Sigmoid colon (tissue), 6 donors: ENCODE measurements at regions not wholly inside any gene's neighbourhood (a gene's known extent, or its start where the extent isn't known, plus 50 kb on each side); places are given as distances from the start of the nearest gene placed in this dataset.

Experiments used
- DNase-seq: peaks from one replicate; pipeline ENCODE4 v3.0.0-alpha.2; 2019
- H3K27ac ChIP-seq, 4 donors: fragments of 200-600 bp; sonication (generic); one replicate each; pipeline ENCODE4 v1.5.1; 2016 to 2019; ENCODE audit warnings: mild to moderate bottlenecking in 1 of 4
- H3K27me3 ChIP-seq, 3 donors: fragments of 200-600 bp; sonication (generic); one replicate each; pipeline ENCODE4 v1.5.1; 2019; ENCODE audit warnings: mild to moderate bottlenecking in 1 of 3
- H3K36me3 ChIP-seq, 4 donors: fragments of 200-600 bp; sonication (generic); one replicate each; pipeline ENCODE4 v1.5.1; 2016 to 2019
- H3K4me1 ChIP-seq, 4 donors: fragments of 200-600 bp; sonication (generic); one replicate each; pipeline ENCODE4 v1.5.1; 2017 to 2019
- H3K4me3 ChIP-seq, 4 donors: fragments of 200-600 bp; sonication (generic); one replicate each; pipeline ENCODE4 v1.5.1; 2017 to 2019; ENCODE audit warnings: mild to moderate bottlenecking in 2 of 4, moderate library complexity in 1 of 4
- H3K9me3 ChIP-seq, 4 donors: fragments of 200-600 bp in 3 of 4; sonication (generic) in 3 of 4; one replicate each; pipeline versions ENCODE4 v1.5.1 to v1.6.1; 2013 to 2019
- CTCF ChIP-seq, 4 experiments: fragments of 450-650 bp in 3 of 4; fragments of 200-600 bp in 1 of 4; IDR thresholded peaks; one replicate each; pipeline ENCODE4 v1.5.1; 2016 to 2019; ENCODE audit warnings: antibody characterized with exemption in 4 of 4, mild to moderate bottlenecking in 3 of 4, moderate library complexity in 2 of 4
- EP300 ChIP-seq, 4 donors: sonication (generic); formaldehyde crosslinking; IDR thresholded peaks; one replicate each; pipeline ENCODE4 v1.6.1; 2017; ENCODE audit warnings: antibody characterized with exemption in 4 of 4
- POLR2A ChIP-seq, 2 donors: fragments of 450-650 bp; IDR thresholded peaks; one replicate each; pipeline ENCODE4 v1.6.1; 2016; ENCODE audit warnings: antibody characterized with exemption in 2 of 2, mild to moderate bottlenecking in 2 of 2, moderate library complexity in 2 of 2
- POLR2AphosphoS5 ChIP-seq, 4 donors: sonication (generic); formaldehyde crosslinking; IDR thresholded peaks; one replicate each; pipeline ENCODE4 v1.6.1; 2017; ENCODE audit warnings: antibody characterized with exemption in 4 of 4
- WGBS, 2 donors: extraction: QIAGEN DNeasy Blood & Tissue Kit; methylation state at CpG; one replicate each; pipeline ENCODE4 v1.1.7; 2013; 5-methylcytosine and 5-hydroxymethylcytosine counted together
- intact Hi-C: fragments of 100-400 bp; cut with DNase I; formaldehyde crosslinking; loops from one replicate; pipeline ENCODE4 v1.15.1; 2023
- donor health status: healthy with polysubstance abuse.
- donor health status: healthy.

GRCh38 chr20:60641879-60642447, 610.1 kb upstream of the CDH4 start:
- Histone ChIP-seq H3K4me3 (no peak overlapping the region), H3K27me3 (no peaks in the 10 kb centered on the region), H3K9me3 (peaks cover 0 to 3% (median 0%) of the 10 kb centered on the region in 4 donors), H3K36me3 (no peaks in the 10 kb centered on the region), H3K27ac (no peak overlapping the region), H3K4me1 (no peaks in the 10 kb centered on the region)
- WGBS, 2 donors = 82 to 86% methylated on average over 8 of the region's 8 CpGs
- no peak for DNase-seq
- intact Hi-C loops = no loop called here
- no peak for TF ChIP-seq EP300 (IDR thresholded peaks at IDR 0.05)
- TF ChIP-seq POLR2AphosphoS5 (IDR thresholded peaks at IDR 0.05) = no peak
- TF ChIP-seq CTCF (IDR thresholded peaks at IDR 0.05) = no peak
- TF ChIP-seq POLR2A (IDR thresholded peaks at IDR 0.05) = no peak

- no peaks in the 10 kb centered on the region for H3K27me3 ChIP-seq
- WGBS, 2 donors = 82 to 85% methylated on average over 4 of the region's 4 CpGs
- H3K9me3 ChIP-seq = peaks cover 0 to 3% (median 0%) of the 10 kb centered on the region in 4 donors
- intact Hi-C loops = no loop called here
- TF ChIP-seq CTCF (IDR thresholded peaks at IDR 0.05) = no peak
- TF ChIP-seq EP300 (IDR thresholded peaks at IDR 0.05) = no peak
- TF ChIP-seq POLR2A (IDR thresholded peaks at IDR 0.05) = no peak
- TF ChIP-seq POLR2AphosphoS5 (IDR thresholded peaks at IDR 0.05) = no peak
- H3K4me1 ChIP-seq = no peaks in the 10 kb centered on the region
- DNase-seq = no peak
- no peaks in the 10 kb centered on the region for H3K36me3 ChIP-seq
- no peak overlapping the region for H3K4me3 ChIP-seq
- no peak overlapping the region for H3K27ac ChIP-seq
These were observed 609.5 kb upstream of the CDH4 start for GRCh38 chr20:60642541-60642940.

GRCh38 chr20:60648556-60648955, 603.5 kb upstream of the CDH4 start:
- Histone ChIP-seq H3K4me3 (no peak overlapping the region), H3K36me3 (no peaks in the 10 kb centered on the region), H3K4me1 (no peaks in the 10 kb centered on the region), H3K27me3 (no peaks in the 10 kb centered on the region), H3K9me3 (peaks cover 0 to 4% (median 2%) of the 10 kb centered on the region in 4 donors), H3K27ac (no peak overlapping the region)
- no peak for TF ChIP-seq POLR2AphosphoS5 (IDR thresholded peaks at IDR 0.05)
- no peak for TF ChIP-seq CTCF (IDR thresholded peaks at IDR 0.05)
- TF ChIP-seq POLR2A (IDR thresholded peaks at IDR 0.05) = no peak
- no peak for TF ChIP-seq EP300 (IDR thresholded peaks at IDR 0.05)
- DNase-seq = no peak
- intact Hi-C loops = no loop called here
- 76 to 85% methylated on average over 6 of the region's 6 CpGs for WGBS, 2 donors

GRCh38 chr20:60649541-60649940, 602.5 kb upstream of the CDH4 start:
- Histone ChIP-seq H3K4me3 (no peak overlapping the region), H3K27ac (no peak overlapping the region), H3K36me3 (no peaks in the 10 kb centered on the region), H3K27me3 (no peaks in the 10 kb centered on the region), H3K9me3 (peaks cover 0 to 4% (median 2%) of the 10 kb centered on the region in 4 donors), H3K4me1 (no peaks in the 10 kb centered on the region)
- DNase-seq = no peak
- TF ChIP-seq CTCF (IDR thresholded peaks at IDR 0.05) (no peak), EP300 (IDR thresholded peaks at IDR 0.05) (no peak), POLR2A (IDR thresholded peaks at IDR 0.05) (no peak), POLR2AphosphoS5 (IDR thresholded peaks at IDR 0.05) (no peak)
- intact Hi-C loops = no loop called here
- 81 to 90% methylated on average over 12 of the region's 12 CpGs for WGBS, 2 donors

- Histone ChIP-seq H3K36me3 (no peaks in the 10 kb centered on the region), H3K27ac (no peak overlapping the region), H3K4me3 (no peak overlapping the region), H3K27me3 (no peaks in the 10 kb centered on the region), H3K9me3 (peaks cover 0 to 7% (median 2%) of the 10 kb centered on the region in 4 donors), H3K4me1 (no peaks in the 10 kb centered on the region)
- TF ChIP-seq CTCF (IDR thresholded peaks at IDR 0.05) = no peak
- no peak for TF ChIP-seq POLR2A (IDR thresholded peaks at IDR 0.05)
- no peak for TF ChIP-seq POLR2AphosphoS5 (IDR thresholded peaks at IDR 0.05)
- no peak for TF ChIP-seq EP300 (IDR thresholded peaks at IDR 0.05)
- WGBS, 2 donors = 93 to 95% methylated on average over 10 of the region's 10 CpGs
- intact Hi-C loops = no loop called here
- DNase-seq = no peak
These were observed 602.0 kb upstream of the CDH4 start for GRCh38 chr20:60650087-60650486.
